HepG2 (cell line): ENCODE measurements at regions not wholly inside any gene's neighbourhood (a gene's known extent, or its start where the extent isn't known, plus 50 kb on each side); places are given as distances from the start of the nearest gene placed in this dataset.

ENCODE experiments used
- ATAC-seq: fragments of 200-7000 bp; cut with Tn5 transposase; 3 replicates; pipeline ENCODE4 v1.9.1; 2020; ENCODE audit warnings: mild to moderate bottlenecking, moderate library complexity
- BruUV-seq: library from RNA; stranded (reverse); fragments of 400-500 nt; replicated peaks from 2 replicates; lab custom pipeline; 2021; lab: Mats Ljungman, UMichigan
- CTCF ChIA-PET: fragments of 300-600 bp; formaldehyde crosslinking; extraction: SDS; loops from one replicate; lab custom pipeline; 2021; ENCODE audit warnings: low total read pairs, inconsistent platforms, low intra/inter-chr PET ratio; lab: Yijun Ruan, JAX
- POLR2A ChIA-PET: fragments of 350-600 bp; sonication (Branson Sonifier 250); formaldehyde crosslinking; loops from one replicate; lab custom pipeline; 2020; ENCODE audit warnings: antibody characterized with exemption, inconsistent platforms; lab: Yijun Ruan, JAX
- DNase-seq: peaks from one replicate; pipeline ENCODE4 v3.0.0-alpha.2; 2015; ENCODE audit warnings: low spot score
- FAIRE-seq: peaks from 3 replicates; lab custom pipeline; 2011; peaks lifted over from hg19 to GRCh38; lab: Jason Lieb, UNC
- H2AFZ ChIP-seq: one replicate; pipeline ENCODE4 v1.6.1; 2011; ENCODE audit warnings: low read length, inconsistent platforms
- H3K27ac ChIP-seq: fragments of 300-600 bp; 3 replicates; pipeline ENCODE4 v1.8.0; 2011; ENCODE audit warnings: mixed run types, mild to moderate bottlenecking, mixed read lengths, low read length, inconsistent platforms; ENCODE audit not compliant: insufficient read depth; ENCODE audit errors: extremely low read length
- H3K27me3 ChIP-seq, 2 experiments: fragments of 200-600 bp in 1 of 2; 2 replicates in 1 of 2; 3 replicates in 1 of 2; pipeline versions ENCODE4 v1.6.0 to v1.8.0; 2011; ENCODE audit warnings: low read length in 2 of 2, mild to moderate bottlenecking in 2 of 2, moderate library complexity in 2 of 2, inconsistent platforms in 1 of 2; ENCODE audit not compliant: insufficient read depth in 2 of 2, control insufficient read depth in 1 of 2
- H3K36me3 ChIP-seq, 2 experiments: fragments of 200-600 bp in 1 of 2; replicated peaks in 1 of 2; 2 replicates in 1 of 2; 3 replicates in 1 of 2; pipeline versions ENCODE4 v1.5.1 to v1.8.0; 2011; ENCODE audit warnings: low read length in 2 of 2, inconsistent platforms in 1 of 2; ENCODE audit not compliant: insufficient read depth in 2 of 2, control insufficient read depth in 1 of 2
- H3K4me1 ChIP-seq: 2 replicates; pipeline ENCODE4 v1.5.1; 2012; ENCODE audit warnings: low read length, inconsistent platforms; ENCODE audit not compliant: insufficient read depth
- H3K4me2 ChIP-seq: 2 replicates; pipeline ENCODE4 v1.6.0; 2011; ENCODE audit warnings: low read depth, low read length, inconsistent platforms
- H3K4me3 ChIP-seq, 3 experiments: fragments of 200-600 bp in 1 of 3; sonication (generic), shearing (Covaris generic) in 1 of 3; replicated peaks in 1 of 3; 2 replicates each; pipeline ENCODE4 v1.5.1; 2011 to 2016; ENCODE audit warnings: low read length in 3 of 3, inconsistent platforms in 2 of 3, low read depth in 2 of 3, mild to moderate bottlenecking in 2 of 3, control low read depth in 1 of 3, mixed read lengths in 1 of 3; ENCODE audit not compliant: insufficient read depth in 1 of 3
- H3K79me2 ChIP-seq: one replicate; pipeline ENCODE4 v1.6.1; 2011; ENCODE audit warnings: low read length, inconsistent platforms; ENCODE audit not compliant: insufficient read depth
- H3K9ac ChIP-seq: 2 replicates; pipeline ENCODE4 v1.6.0; 2011; ENCODE audit warnings: mild to moderate bottlenecking, low read depth, low read length, inconsistent platforms; ENCODE audit not compliant: insufficient read depth
- H3K9me3 ChIP-seq: 2 replicates; pipeline ENCODE4 v1.5.1; 2012; ENCODE audit warnings: mild to moderate bottlenecking, low read length
- H4K20me1 ChIP-seq: 2 replicates; pipeline ENCODE4 v1.6.0; 2011; ENCODE audit warnings: inconsistent platforms, mild to moderate bottlenecking, low read length, moderate library complexity; ENCODE audit not compliant: insufficient read depth
- ARNT2 ChIP-seq: sonication (generic); formaldehyde crosslinking; IDR thresholded peaks from 2 replicates; pipeline ENCODE4 v1.8.0; 2022; ENCODE audit warnings: mild to moderate bottlenecking, low read depth, missing genetic modification reagents, moderate library complexity
- CBX2 ChIP-seq, 2 experiments: fragments of 200-600 bp in 1 of 2; sonication (generic); formaldehyde crosslinking in 1 of 2; IDR thresholded peaks; 2 replicates each; pipeline versions ENCODE4 v1.7.0 to v1.8.1; 2018 to 2022; ENCODE audit warnings: low read depth in 2 of 2, low read length in 1 of 2, mild to moderate bottlenecking in 1 of 2, missing genetic modification reagents in 1 of 2
- KDM5A ChIP-seq: fragments of 200-600 bp; sonication (generic); IDR thresholded peaks from 2 replicates; pipeline ENCODE4 v1.7.0; 2018; ENCODE audit warnings: antibody characterized with exemption, mild to moderate bottlenecking, low read length, borderline replicate concordance
- MYC ChIP-seq: sonication (generic); formaldehyde crosslinking; IDR thresholded peaks from 2 replicates; pipeline ENCODE4 v1.9.0; 2021; ENCODE audit warnings: missing genetic modification reagents, borderline replicate concordance
- NFYB ChIP-seq: sonication (generic); formaldehyde crosslinking; IDR thresholded peaks from 2 replicates; pipeline ENCODE4 v1.4.0; 2020; ENCODE audit warnings: missing genetic modification reagents
- NFYC ChIP-seq: IDR thresholded peaks from 2 replicates; pipeline ENCODE4 v1.6.1; 2016; ENCODE audit warnings: missing genetic modification reagents, missing compliant biosample characterization
- PAX8 ChIP-seq: sonication (generic); formaldehyde crosslinking; IDR thresholded peaks from 2 replicates; pipeline ENCODE4 v1.8.0; 2022; ENCODE audit warnings: mild to moderate bottlenecking, missing genetic modification reagents, borderline replicate concordance
- SAP130 ChIP-seq: IDR thresholded peaks from 2 replicates; pipeline ENCODE4 v1.6.1; 2016; ENCODE audit warnings: low read depth
- WGBS: methylation state at CpG from one replicate; pipeline ENCODE4 v1.1.6; 2017; ENCODE audit warnings: low lambda C conversion rate; 5-methylcytosine and 5-hydroxymethylcytosine counted together
- in situ Hi-C: cut with HindIII; loops from 2 replicates; pipeline ENCODE4 v1.10.0; 2017; ENCODE audit warnings: low pct_unique_long_range_greater_than_20kb; ENCODE audit not compliant: extremely low pct_ligation_motif_present
- intact Hi-C: fragments of 100-400 bp; cut with micrococcal nuclease; formaldehyde crosslinking; loops from one replicate; pipeline ENCODE4 v1.10.0; 2022; ENCODE audit not compliant: unreplicated experiment
- TF ChIP-seq, protein P1 (sequence below): IDR thresholded peaks from 2 replicates; pipeline ENCODE4 v1.6.1; 2016; ENCODE audit warnings: low read depth, control low read depth
- TF ChIP-seq, protein P2 (sequence below): sonication (generic); formaldehyde crosslinking; IDR thresholded peaks from 2 replicates; pipeline ENCODE4 v1.4.0; 2020; ENCODE audit warnings: missing genetic modification reagents, borderline replicate concordance
- TF ChIP-seq, protein P3 (sequence below): sonication (generic); formaldehyde crosslinking; IDR thresholded peaks from 2 replicates; pipeline ENCODE4 v1.4.0; 2020; ENCODE audit warnings: mild to moderate bottlenecking, missing genetic modification reagents
- TF ChIP-seq, protein P4 (sequence below): sonication (generic); formaldehyde crosslinking; IDR thresholded peaks from 2 replicates; pipeline ENCODE4 v1.4.0; 2020; ENCODE audit warnings: missing genetic modification reagents

DNA sequence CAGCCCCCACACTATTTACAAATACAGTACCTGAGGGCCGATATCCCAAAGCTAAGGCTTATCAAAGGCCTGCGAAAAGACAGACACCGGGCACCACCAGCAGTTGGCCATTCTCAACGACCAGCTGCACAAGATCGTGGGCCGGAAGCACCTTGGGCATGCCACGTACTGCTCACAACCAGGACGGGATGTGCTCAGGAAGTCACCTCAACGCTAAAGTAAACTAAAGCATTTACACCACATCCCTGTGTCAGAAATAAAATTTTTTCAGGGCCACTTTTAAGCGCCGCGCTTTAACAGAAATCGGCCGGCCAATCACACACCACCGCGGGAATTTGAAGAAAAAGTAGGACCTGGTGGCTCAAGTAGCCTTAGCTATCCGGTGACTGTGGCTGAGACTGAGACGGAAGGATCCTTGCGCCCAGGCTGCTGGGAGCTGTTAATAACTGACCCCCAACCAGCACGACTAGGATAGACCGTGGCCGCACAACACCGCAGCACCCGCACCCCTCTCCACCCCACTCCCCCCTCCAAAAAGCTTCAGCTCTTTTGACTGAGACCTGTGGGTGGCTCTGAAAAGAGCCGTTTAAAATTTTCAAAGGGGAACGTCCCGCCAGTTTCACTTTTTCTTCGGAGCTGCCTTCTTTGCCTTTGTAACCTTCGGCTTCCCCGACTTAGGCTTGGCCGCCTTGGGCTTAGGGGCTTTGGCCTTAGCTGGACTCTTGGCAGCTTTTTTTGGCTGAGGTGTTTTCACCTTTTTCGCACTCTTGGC lies 131.2 kb upstream of the BTN3A2 start:
- ATAC-seq = peak; percentile 79
- no peak for DNase-seq
- Histone ChIP-seq H3K27ac (no peak overlapping the region), H3K4me1 (peaks cover 25% of the 10 kb centered on the region; the same call in 1 of the 2 replicates), H3K9ac (peak overlapping the region; percentile 48), H3K36me3 (no peaks in the 10 kb centered on the region), H3K9me3 (no peaks in the 10 kb centered on the region), H2AFZ (peak overlapping the region; percentile 91), H4K20me1 (no peaks in the 10 kb centered on the region), H3K79me2 (no peaks in the 10 kb centered on the region), H3K4me3 (peak overlapping the region; percentile 49 to 73 (median 60)), H3K27me3 (peaks cover 0 to 28% of the 10 kb centered on the region in 2 experiments; a peak in 3 of 5 replicates), H3K4me2 (peak overlapping the region; percentile 97)
- WGBS = 33% methylated on average over 28 of the region's 32 CpGs
- ChIA-PET POLR2A (interaction anchor here (0.9 to 3.2 kb wide), 8 partner anchors 8 to 77 kb away, joined by 3 to 17 read pairs (median 5); a partner anchor contains a TSS), CTCF (no interaction called here)
- no peak for TF ChIP-seq CBX2 (IDR thresholded peaks at IDR 0.05; ENCODE audit: low read depth, low read length)
- 0 out of 2 replicates have a peak, but pooled peaks have one; percentile 6 for TF ChIP-seq CBX2 (CRISPR knock-in tag; IDR thresholded peaks at IDR 0.05; ENCODE audit: low read depth)
- TF ChIP-seq, protein P1, sequence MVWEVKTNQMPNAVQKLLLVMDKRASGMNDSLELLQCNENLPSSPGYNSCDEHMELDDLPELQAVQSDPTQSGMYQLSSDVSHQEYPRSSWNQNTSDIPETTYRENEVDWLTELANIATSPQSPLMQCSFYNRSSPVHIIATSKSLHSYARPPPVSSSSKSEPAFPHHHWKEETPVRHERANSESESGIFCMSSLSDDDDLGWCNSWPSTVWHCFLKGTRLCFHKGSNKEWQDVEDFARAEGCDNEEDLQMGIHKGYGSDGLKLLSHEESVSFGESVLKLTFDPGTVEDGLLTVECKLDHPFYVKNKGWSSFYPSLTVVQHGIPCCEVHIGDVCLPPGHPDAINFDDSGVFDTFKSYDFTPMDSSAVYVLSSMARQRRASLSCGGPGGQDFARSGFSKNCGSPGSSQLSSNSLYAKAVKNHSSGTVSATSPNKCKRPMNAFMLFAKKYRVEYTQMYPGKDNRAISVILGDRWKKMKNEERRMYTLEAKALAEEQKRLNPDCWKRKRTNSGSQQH = no peak
- 0 out of 2 replicates have a peak, but pooled peaks have one; percentile 8 for TF ChIP-seq SAP130 (CRISPR knock-in tag)
- TF ChIP-seq, protein P2, sequence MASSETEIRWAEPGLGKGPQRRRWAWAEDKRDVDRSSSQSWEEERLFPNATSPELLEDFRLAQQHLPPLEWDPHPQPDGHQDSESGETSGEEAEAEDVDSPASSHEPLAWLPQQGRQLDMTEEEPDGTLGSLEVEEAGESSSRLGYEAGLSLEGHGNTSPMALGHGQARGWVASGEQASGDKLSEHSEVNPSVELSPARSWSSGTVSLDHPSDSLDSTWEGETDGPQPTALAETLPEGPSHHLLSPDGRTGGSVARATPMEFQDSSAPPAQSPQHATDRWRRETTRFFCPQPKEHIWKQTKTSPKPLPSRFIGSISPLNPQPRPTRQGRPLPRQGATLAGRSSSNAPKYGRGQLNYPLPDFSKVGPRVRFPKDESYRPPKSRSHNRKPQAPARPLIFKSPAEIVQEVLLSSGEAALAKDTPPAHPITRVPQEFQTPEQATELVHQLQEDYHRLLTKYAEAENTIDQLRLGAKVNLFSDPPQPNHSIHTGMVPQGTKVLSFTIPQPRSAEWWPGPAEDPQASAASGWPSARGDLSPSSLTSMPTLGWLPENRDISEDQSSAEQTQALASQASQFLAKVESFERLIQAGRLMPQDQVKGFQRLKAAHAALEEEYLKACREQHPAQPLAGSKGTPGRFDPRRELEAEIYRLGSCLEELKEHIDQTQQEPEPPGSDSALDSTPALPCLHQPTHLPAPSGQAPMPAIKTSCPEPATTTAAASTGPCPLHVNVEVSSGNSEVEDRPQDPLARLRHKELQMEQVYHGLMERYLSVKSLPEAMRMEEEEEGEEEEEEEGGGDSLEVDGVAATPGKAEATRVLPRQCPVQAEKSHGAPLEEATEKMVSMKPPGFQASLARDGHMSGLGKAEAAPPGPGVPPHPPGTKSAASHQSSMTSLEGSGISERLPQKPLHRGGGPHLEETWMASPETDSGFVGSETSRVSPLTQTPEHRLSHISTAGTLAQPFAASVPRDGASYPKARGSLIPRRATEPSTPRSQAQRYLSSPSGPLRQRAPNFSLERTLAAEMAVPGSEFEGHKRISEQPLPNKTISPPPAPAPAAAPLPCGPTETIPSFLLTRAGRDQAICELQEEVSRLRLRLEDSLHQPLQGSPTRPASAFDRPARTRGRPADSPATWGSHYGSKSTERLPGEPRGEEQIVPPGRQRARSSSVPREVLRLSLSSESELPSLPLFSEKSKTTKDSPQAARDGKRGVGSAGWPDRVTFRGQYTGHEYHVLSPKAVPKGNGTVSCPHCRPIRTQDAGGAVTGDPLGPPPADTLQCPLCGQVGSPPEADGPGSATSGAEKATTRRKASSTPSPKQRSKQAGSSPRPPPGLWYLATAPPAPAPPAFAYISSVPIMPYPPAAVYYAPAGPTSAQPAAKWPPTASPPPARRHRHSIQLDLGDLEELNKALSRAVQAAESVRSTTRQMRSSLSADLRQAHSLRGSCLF (CRISPR knock-in tag) = no peak
- TF ChIP-seq NFYC (CRISPR knock-in tag) = peak; percentile 54
- TF ChIP-seq KDM5A = no peak
- TF ChIP-seq, protein P3, sequence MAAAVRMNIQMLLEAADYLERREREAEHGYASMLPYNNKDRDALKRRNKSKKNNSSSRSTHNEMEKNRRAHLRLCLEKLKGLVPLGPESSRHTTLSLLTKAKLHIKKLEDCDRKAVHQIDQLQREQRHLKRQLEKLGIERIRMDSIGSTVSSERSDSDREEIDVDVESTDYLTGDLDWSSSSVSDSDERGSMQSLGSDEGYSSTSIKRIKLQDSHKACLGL (CRISPR knock-in tag) = 0 out of 2 replicates have a peak, but pooled peaks have one; percentile 31
- TF ChIP-seq MYC (CRISPR knock-in tag) = no peak
- TF ChIP-seq, protein P4, sequence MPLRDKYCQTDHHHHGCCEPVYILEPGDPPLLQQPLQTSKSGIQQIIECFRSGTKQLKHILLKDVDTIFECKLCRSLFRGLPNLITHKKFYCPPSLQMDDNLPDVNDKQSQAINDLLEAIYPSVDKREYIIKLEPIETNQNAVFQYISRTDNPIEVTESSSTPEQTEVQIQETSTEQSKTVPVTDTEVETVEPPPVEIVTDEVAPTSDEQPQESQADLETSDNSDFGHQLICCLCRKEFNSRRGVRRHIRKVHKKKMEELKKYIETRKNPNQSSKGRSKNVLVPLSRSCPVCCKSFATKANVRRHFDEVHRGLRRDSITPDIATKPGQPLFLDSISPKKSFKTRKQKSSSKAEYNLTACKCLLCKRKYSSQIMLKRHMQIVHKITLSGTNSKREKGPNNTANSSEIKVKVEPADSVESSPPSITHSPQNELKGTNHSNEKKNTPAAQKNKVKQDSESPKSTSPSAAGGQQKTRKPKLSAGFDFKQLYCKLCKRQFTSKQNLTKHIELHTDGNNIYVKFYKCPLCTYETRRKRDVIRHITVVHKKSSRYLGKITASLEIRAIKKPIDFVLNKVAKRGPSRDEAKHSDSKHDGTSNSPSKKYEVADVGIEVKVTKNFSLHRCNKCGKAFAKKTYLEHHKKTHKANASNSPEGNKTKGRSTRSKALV = no peak
- peak; percentile 19; the same call in 1 of the 2 replicates for TF ChIP-seq ARNT2 (CRISPR knock-in tag)
- 0 out of 2 replicates have a peak, but pooled peaks have one; percentile 30 for TF ChIP-seq PAX8 (CRISPR knock-in tag)
- TF ChIP-seq NFYB = peak; percentile 42; the same call in 1 of the 2 replicates
- in situ Hi-C loops (no loop called here), intact Hi-C loops (no loop called here)
- BruUV-seq = no TSS peak
- FAIRE-seq = no peak
